ENCODE measurements at regions not wholly inside any gene's neighbourhood (a gene's known extent, or its start where the extent isn't known, plus 50 kb on each side); places are given as distances from the start of the nearest gene placed in this dataset.

GRCh38 chr6:147793871-147794643, 285.6 kb downstream of the SAMD5 start:
- Histone ChIP-seq H4K20me1 (ENCODE audit: insufficient read depth) (no peaks in the 10 kb centered on the region), H3K36me3 (ENCODE audit: control insufficient read depth in 1 of 2, insufficient read depth in 2 of 2, low read length in 2 of 2) (no peaks in the 10 kb centered on the region), H3K4me3 (replicated peaks in 1 of 2; ENCODE audit: low read depth in 1 of 2, low read length in 2 of 2) (no peak overlapping the region), H2AFZ (ENCODE audit: low read depth, low read length, poor library complexity, severe bottlenecking) (no peak overlapping the region), H3K27ac (ENCODE audit: low read depth, low read length) (no peak overlapping the region), H3K79me2 (ENCODE audit: insufficient read depth, low read length) (no peaks in the 10 kb centered on the region), H3K9me2 (ENCODE audit: insufficient read depth) (no peaks in the 10 kb centered on the region), H3K4me2 (ENCODE audit: low read length) (no peak overlapping the region), H3K9ac (ENCODE audit: low read length) (no peak overlapping the region), H3K4me1 (ENCODE audit: control insufficient read depth in 1 of 2, insufficient read depth in 2 of 2, low read length in 2 of 2) (no peaks in the 10 kb centered on the region), H3K27me3 (ENCODE audit: insufficient read depth, low read length) (no peaks in the 10 kb centered on the region), H3K9me3 (ENCODE audit: control insufficient read depth in 1 of 2, insufficient read depth in 1 of 2, low read depth in 1 of 2, low read length in 2 of 2) (no peaks in the 10 kb centered on the region)
- RAD21 ChIA-PET (ENCODE audit: low non-redundant PET in 1 of 2, low total read pairs in 2 of 2, uncharacterized antibody in 2 of 2, unreplicated experiment in 2 of 2), result no interaction called here
- no TSS peak for BruUV-seq (replicated peaks)
- CTCF ChIA-PET, result no interaction called here
- ATAC-seq (no peak), DNase-seq (ENCODE audit: low read depth, low spot score) (no peak)
- POLR2A ChIA-PET, result no interaction called here
- no peak for TF ChIP-seq ELF1 (IDR thresholded peaks at IDR 0.05; ENCODE audit: borderline replicate concordance, low read depth)
- TF ChIP-seq ZBTB33 (IDR thresholded peaks at IDR 0.05; ENCODE audit: extremely low read depth, insufficient replicate concordance, low read length), result no peak
- no peak for TF ChIP-seq CBX3 (IDR thresholded peaks at IDR 0.05; ENCODE audit: low read depth)
- no peak for TF ChIP-seq EZH2phosphoT487 (IDR thresholded peaks at IDR 0.05; ENCODE audit: borderline replicate concordance)
- TF ChIP-seq RAD21 (IDR thresholded peaks at IDR 0.05; ENCODE audit: low read depth), result no peak
- TF ChIP-seq MAX (IDR thresholded peaks at IDR 0.05), result no peak
- intact Hi-C loops (cut with micrococcal nuclease), result no loop called here

DNA sequence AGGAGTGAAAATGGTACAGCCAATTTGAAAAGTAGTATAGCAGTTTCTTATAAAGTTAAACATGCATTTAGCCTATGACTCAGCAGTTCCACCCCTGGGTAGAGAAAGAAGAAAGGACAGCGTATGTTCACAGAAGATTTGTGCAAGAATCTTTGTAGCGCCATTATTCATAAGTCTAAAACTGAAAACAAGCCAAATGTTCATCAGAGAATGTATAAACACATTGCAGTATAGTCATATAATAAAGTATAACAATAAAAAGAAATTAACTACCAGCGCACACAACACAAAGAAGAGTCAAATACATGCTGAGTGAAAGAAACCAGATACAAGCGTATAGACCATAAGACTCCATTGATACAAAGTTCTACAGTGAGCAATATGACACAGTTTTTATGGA, 294.0 kb downstream of the SAMD5 start:
- Histone ChIP-seq H3K4me3 (replicated peaks in 1 of 2; ENCODE audit: low read depth in 1 of 2, low read length in 2 of 2) (no peak overlapping the region), H3K9ac (ENCODE audit: low read length) (no peak overlapping the region), H3K9me3 (ENCODE audit: control insufficient read depth in 1 of 2, insufficient read depth in 1 of 2, low read depth in 1 of 2, low read length in 2 of 2) (0 out of 4 replicates have a peak, but pooled peaks cover 0 to 2% of the 10 kb centered on the region in 2 experiments), H3K4me1 (ENCODE audit: control insufficient read depth in 1 of 2, insufficient read depth in 2 of 2, low read length in 2 of 2) (no peaks in the 10 kb centered on the region), H3K27me3 (ENCODE audit: insufficient read depth, low read length) (no peaks in the 10 kb centered on the region), H3K27ac (ENCODE audit: low read depth, low read length) (no peak overlapping the region), H3K79me2 (ENCODE audit: insufficient read depth, low read length) (no peaks in the 10 kb centered on the region), H3K9me2 (ENCODE audit: insufficient read depth) (no peaks in the 10 kb centered on the region), H3K36me3 (ENCODE audit: control insufficient read depth in 1 of 2, insufficient read depth in 2 of 2, low read length in 2 of 2) (no peaks in the 10 kb centered on the region), H3K4me2 (ENCODE audit: low read length) (no peak overlapping the region), H4K20me1 (ENCODE audit: insufficient read depth) (no peaks in the 10 kb centered on the region), H2AFZ (ENCODE audit: low read depth, low read length, poor library complexity, severe bottlenecking) (no peak overlapping the region)
- intact Hi-C loops (cut with micrococcal nuclease), result no loop called here
- ATAC-seq (no peak), DNase-seq (ENCODE audit: low read depth, low spot score) (no peak)
- POLR2A ChIA-PET, result no interaction called here
- RAD21 ChIA-PET (ENCODE audit: low non-redundant PET in 1 of 2, low total read pairs in 2 of 2, uncharacterized antibody in 2 of 2, unreplicated experiment in 2 of 2), result no interaction called here
- BruUV-seq (replicated peaks), result no TSS peak
- CTCF ChIA-PET, result no interaction called here
- TF ChIP-seq, protein P1, sequence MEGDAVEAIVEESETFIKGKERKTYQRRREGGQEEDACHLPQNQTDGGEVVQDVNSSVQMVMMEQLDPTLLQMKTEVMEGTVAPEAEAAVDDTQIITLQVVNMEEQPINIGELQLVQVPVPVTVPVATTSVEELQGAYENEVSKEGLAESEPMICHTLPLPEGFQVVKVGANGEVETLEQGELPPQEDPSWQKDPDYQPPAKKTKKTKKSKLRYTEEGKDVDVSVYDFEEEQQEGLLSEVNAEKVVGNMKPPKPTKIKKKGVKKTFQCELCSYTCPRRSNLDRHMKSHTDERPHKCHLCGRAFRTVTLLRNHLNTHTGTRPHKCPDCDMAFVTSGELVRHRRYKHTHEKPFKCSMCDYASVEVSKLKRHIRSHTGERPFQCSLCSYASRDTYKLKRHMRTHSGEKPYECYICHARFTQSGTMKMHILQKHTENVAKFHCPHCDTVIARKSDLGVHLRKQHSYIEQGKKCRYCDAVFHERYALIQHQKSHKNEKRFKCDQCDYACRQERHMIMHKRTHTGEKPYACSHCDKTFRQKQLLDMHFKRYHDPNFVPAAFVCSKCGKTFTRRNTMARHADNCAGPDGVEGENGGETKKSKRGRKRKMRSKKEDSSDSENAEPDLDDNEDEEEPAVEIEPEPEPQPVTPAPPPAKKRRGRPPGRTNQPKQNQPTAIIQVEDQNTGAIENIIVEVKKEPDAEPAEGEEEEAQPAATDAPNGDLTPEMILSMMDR (IDR thresholded peaks at IDR 0.05 in 2 of 3, conservative IDR thresholded peaks at IDR 0.05 in 1 of 3; ENCODE audit: borderline replicate concordance in 1 of 3, insufficient read depth in 1 of 3, low read depth in 2 of 3, low read length in 2 of 3), result no peak
- no peak for TF ChIP-seq ELF1 (IDR thresholded peaks at IDR 0.05; ENCODE audit: borderline replicate concordance, low read depth)
- TF ChIP-seq YY1 (IDR thresholded peaks at IDR 0.05; ENCODE audit: extremely low read depth, insufficient replicate concordance, low read depth, low read length), result no peak
- TF ChIP-seq CBX3 (IDR thresholded peaks at IDR 0.05; ENCODE audit: low read depth), result no peak
- no peak for TF ChIP-seq ZBTB33 (IDR thresholded peaks at IDR 0.05; ENCODE audit: extremely low read depth, insufficient replicate concordance, low read length)
- no peak for TF ChIP-seq EZH2phosphoT487 (IDR thresholded peaks at IDR 0.05; ENCODE audit: borderline replicate concordance)
- no peak for TF ChIP-seq FOSL1 (IDR thresholded peaks at IDR 0.05; ENCODE audit: low read depth)
